K562 (cell line): ENCODE measurements at regions not wholly inside any gene's neighbourhood (a gene's known extent, or its start where the extent isn't known, plus 50 kb on each side); places are given as distances from the start of the nearest gene placed in this dataset.

Experiments used
- ARID1B ChIP-seq: fragments of 450-650 bp; IDR thresholded peaks from 2 replicates; pipeline ENCODE4 v1.6.1; 2016; ENCODE audit warnings: antibody characterized with exemption, mild to moderate bottlenecking, inconsistent platforms
- BHLHE40 ChIP-seq: IDR thresholded peaks from 2 replicates; pipeline ENCODE4 v1.6.1; 2011; ENCODE audit warnings: low read length, improper control_type of control experiment
- CBFA2T3 ChIP-seq: fragments of 450-650 bp; IDR thresholded peaks from 2 replicates; pipeline ENCODE4 v1.6.1; 2017
- HDAC2 ChIP-seq: fragments of 450-650 bp; IDR thresholded peaks from 2 replicates; pipeline ENCODE4 v1.6.1; 2016; ENCODE audit warnings: mild to moderate bottlenecking
- KLF16 ChIP-seq: IDR thresholded peaks from 2 replicates; pipeline ENCODE4 v1.6.1; 2016; ENCODE audit warnings: antibody characterized with exemption
- PHB2 ChIP-seq: fragments of 450-650 bp; IDR thresholded peaks from 2 replicates; pipeline ENCODE4 v1.6.1; 2017; ENCODE audit warnings: low read depth
- POLR2AphosphoS5 ChIP-seq: IDR thresholded peaks from 2 replicates; pipeline ENCODE4 v1.6.1; 2011; ENCODE audit warnings: mild to moderate bottlenecking, low read depth, low read length, moderate library complexity; ENCODE audit not compliant: control insufficient read depth, insufficient read depth
- ZNF274 ChIP-seq: IDR thresholded peaks from 2 replicates; pipeline ENCODE4 v1.6.1; 2011; ENCODE audit warnings: low read depth, mild to moderate bottlenecking, low read length, moderate library complexity, borderline replicate concordance
- ZNF444 ChIP-seq: fragments of 250-450 bp; sonication (Bioruptor Pico); IDR thresholded peaks from 2 replicates; pipeline ENCODE4 v1.4.0; 2020; ENCODE audit warnings: mild to moderate bottlenecking, moderate library complexity
- ZNF76 ChIP-seq: fragments of 250-450 bp; sonication (Bioruptor Pico); IDR thresholded peaks from 2 replicates; pipeline ENCODE4 v1.4.0; 2020; ENCODE audit warnings: mild to moderate bottlenecking, moderate library complexity, borderline replicate concordance
- ZNF766 ChIP-seq: fragments of 200-800 bp; sonication (Bioruptor generic); conservative IDR thresholded peaks from 2 replicates; pipeline ENCODE4 v1.6.1; 2016; ENCODE audit warnings: missing genetic modification characterization, missing compliant biosample characterization
- TF ChIP-seq, protein P1 (sequence below): fragments of 450-650 bp; formaldehyde crosslinking; IDR thresholded peaks from 2 replicates; pipeline ENCODE4 v1.4.0; 2022; ENCODE audit warnings: missing genetic modification characterization
- TF ChIP-seq, protein P2 (sequence below): fragments of 200-800 bp; sonication (Bioruptor generic); IDR thresholded peaks from 2 replicates; pipeline ENCODE4 v1.6.1; 2016; ENCODE audit warnings: missing genetic modification characterization, missing compliant biosample characterization
- TF ChIP-seq, protein P3 (sequence below), 3 experiments: fragments of 200-800 bp in 1 of 3; fragments of 250-450 bp in 1 of 3; fragments of 450-650 bp in 1 of 3; sonication (Bioruptor Pico) in 1 of 3; sonication (Bioruptor generic) in 1 of 3; formaldehyde crosslinking in 1 of 3; IDR thresholded peaks; 2 replicates each; pipeline versions ENCODE4 v1.6.1 to v1.8.0; 2016 to 2022; ENCODE audit warnings: mild to moderate bottlenecking in 2 of 3, missing genetic modification characterization in 2 of 3, missing compliant biosample characterization in 1 of 3, moderate library complexity in 1 of 3

DNA sequence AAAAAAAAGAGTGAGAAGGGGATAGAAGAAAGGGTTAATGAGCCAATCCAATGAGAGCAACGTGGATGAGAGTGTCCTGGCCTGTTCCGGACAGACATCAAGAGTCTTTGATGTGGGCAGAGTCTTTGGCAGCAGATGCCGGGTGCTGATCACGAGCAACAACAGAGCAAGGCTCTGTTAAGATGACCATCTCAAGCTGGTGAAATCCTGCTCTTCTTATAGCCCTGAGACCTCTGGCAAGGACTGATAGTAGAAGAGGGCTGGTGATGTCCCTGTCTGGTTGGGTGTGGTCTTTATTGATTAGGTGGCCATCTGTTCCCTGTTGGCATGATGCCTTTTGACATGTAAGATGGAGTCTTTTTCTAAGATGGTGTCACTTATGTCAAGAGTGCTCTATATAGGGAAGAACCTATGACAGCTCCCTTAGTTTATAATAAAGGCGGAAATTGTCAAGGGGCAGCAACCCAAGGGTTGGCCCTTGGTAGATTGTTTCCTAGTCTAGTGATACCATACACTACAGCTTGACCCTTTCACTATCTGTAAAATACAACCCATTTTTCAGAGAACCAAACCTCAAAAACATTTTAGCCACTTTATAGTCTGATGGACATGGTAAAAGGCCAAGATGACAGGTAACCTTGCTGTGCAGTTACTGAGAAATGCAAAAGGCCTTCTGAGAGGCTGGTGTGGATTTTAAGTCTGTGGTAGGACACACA lies 313.3 kb downstream of the BCL2L11 start (continued):
- TF ChIP-seq, protein P1, sequence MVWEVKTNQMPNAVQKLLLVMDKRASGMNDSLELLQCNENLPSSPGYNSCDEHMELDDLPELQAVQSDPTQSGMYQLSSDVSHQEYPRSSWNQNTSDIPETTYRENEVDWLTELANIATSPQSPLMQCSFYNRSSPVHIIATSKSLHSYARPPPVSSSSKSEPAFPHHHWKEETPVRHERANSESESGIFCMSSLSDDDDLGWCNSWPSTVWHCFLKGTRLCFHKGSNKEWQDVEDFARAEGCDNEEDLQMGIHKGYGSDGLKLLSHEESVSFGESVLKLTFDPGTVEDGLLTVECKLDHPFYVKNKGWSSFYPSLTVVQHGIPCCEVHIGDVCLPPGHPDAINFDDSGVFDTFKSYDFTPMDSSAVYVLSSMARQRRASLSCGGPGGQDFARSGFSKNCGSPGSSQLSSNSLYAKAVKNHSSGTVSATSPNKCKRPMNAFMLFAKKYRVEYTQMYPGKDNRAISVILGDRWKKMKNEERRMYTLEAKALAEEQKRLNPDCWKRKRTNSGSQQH (CRISPR knock-in tag), result 0 out of 2 replicates have a peak, but pooled peaks have one; percentile 20
- TF ChIP-seq, protein P2, sequence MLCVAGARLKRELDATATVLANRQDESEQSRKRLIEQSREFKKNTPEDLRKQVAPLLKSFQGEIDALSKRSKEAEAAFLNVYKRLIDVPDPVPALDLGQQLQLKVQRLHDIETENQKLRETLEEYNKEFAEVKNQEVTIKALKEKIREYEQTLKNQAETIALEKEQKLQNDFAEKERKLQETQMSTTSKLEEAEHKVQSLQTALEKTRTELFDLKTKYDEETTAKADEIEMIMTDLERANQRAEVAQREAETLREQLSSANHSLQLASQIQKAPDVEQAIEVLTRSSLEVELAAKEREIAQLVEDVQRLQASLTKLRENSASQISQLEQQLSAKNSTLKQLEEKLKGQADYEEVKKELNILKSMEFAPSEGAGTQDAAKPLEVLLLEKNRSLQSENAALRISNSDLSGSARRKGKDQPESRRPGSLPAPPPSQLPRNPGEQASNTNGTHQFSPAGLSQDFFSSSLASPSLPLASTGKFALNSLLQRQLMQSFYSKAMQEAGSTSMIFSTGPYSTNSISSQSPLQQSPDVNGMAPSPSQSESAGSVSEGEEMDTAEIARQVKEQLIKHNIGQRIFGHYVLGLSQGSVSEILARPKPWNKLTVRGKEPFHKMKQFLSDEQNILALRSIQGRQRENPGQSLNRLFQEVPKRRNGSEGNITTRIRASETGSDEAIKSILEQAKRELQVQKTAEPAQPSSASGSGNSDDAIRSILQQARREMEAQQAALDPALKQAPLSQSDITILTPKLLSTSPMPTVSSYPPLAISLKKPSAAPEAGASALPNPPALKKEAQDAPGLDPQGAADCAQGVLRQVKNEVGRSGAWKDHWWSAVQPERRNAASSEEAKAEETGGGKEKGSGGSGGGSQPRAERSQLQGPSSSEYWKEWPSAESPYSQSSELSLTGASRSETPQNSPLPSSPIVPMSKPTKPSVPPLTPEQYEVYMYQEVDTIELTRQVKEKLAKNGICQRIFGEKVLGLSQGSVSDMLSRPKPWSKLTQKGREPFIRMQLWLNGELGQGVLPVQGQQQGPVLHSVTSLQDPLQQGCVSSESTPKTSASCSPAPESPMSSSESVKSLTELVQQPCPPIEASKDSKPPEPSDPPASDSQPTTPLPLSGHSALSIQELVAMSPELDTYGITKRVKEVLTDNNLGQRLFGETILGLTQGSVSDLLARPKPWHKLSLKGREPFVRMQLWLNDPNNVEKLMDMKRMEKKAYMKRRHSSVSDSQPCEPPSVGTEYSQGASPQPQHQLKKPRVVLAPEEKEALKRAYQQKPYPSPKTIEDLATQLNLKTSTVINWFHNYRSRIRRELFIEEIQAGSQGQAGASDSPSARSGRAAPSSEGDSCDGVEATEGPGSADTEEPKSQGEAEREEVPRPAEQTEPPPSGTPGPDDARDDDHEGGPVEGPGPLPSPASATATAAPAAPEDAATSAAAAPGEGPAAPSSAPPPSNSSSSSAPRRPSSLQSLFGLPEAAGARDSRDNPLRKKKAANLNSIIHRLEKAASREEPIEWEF (CRISPR knock-in tag), result peak; percentile 99
- TF ChIP-seq ZNF274 (0 out of 2 replicates have a peak, but pooled peaks have one; percentile 1), POLR2AphosphoS5 (peak; percentile 78), BHLHE40 (peak; percentile 43; the same call in 1 of the 2 replicates), ZNF766 (CRISPR knock-in tag) (peak; percentile 98), CBFA2T3 (peak; percentile 97), HDAC2 (0 out of 2 replicates have a peak, but pooled peaks have one; percentile 45), PHB2 (peak; percentile 76), ZNF444 (CRISPR knock-in tag) (0 out of 2 replicates have a peak, but pooled peaks have one; percentile 33), ARID1B (peak; percentile 92), ZNF76 (CRISPR knock-in tag) (0 out of 2 replicates have a peak, but pooled peaks have one; percentile 55), KLF16 (peak; percentile 89)
- TF ChIP-seq, protein P3, sequence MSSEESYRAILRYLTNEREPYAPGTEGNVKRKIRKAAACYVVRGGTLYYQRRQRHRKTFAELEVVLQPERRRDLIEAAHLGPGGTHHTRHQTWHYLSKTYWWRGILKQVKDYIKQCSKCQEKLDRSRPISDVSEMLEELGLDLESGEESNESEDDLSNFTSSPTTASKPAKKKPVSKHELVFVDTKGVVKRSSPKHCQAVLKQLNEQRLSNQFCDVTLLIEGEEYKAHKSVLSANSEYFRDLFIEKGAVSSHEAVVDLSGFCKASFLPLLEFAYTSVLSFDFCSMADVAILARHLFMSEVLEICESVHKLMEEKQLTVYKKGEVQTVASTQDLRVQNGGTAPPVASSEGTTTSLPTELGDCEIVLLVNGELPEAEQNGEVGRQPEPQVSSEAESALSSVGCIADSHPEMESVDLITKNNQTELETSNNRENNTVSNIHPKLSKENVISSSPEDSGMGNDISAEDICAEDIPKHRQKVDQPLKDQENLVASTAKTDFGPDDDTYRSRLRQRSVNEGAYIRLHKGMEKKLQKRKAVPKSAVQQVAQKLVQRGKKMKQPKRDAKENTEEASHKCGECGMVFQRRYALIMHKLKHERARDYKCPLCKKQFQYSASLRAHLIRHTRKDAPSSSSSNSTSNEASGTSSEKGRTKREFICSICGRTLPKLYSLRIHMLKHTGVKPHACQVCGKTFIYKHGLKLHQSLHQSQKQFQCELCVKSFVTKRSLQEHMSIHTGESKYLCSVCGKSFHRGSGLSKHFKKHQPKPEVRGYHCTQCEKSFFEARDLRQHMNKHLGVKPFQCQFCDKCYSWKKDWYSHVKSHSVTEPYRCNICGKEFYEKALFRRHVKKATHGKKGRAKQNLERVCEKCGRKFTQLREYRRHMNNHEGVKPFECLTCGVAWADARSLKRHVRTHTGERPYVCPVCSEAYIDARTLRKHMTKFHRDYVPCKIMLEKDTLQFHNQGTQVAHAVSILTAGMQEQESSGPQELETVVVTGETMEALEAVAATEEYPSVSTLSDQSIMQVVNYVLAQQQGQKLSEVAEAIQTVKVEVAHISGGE (CRISPR knock-in tag; IDR thresholded peaks at IDR 0.05), result peak in 1 of 3 experiments; percentile 90; a peak in 2 of 6 replicates
